GM23248 (cell line): ENCODE measurements at regions not wholly inside any gene's neighbourhood (a gene's known extent, or its start where the extent isn't known, plus 50 kb on each side); places are given as distances from the start of the nearest gene placed in this dataset.

Experiments used
- DNase-seq: peaks from one replicate; pipeline ENCODE4 v3.0.0-alpha.2; 2015
- H2AFZ ChIP-seq: fragments of 200-600 bp; sonication (generic); 2 replicates; pipeline ENCODE4 v1.6.1; 2016; ENCODE audit warnings: antibody characterized with exemption
- H3F3A ChIP-seq: fragments of 200-600 bp; sonication (generic); 2 replicates; pipeline ENCODE4 v1.6.1; 2016; ENCODE audit warnings: mild to moderate bottlenecking, antibody characterized with exemption, mixed run types; ENCODE audit not compliant: insufficient read depth
- H3K27ac ChIP-seq: fragments of 200-600 bp; sonication (generic); 2 replicates; pipeline ENCODE4 v1.5.1; 2016; ENCODE audit warnings: mild to moderate bottlenecking
- H3K27me3 ChIP-seq: fragments of 200-600 bp; sonication (generic); replicated peaks from 2 replicates; pipeline ENCODE4 v1.6.1; 2016; ENCODE audit warnings: mild to moderate bottlenecking; ENCODE audit not compliant: insufficient read depth
- H3K36me3 ChIP-seq: fragments of 200-600 bp; sonication (generic); 2 replicates; pipeline ENCODE4 v1.6.1; 2016; ENCODE audit warnings: low read depth, mild to moderate bottlenecking
- H3K4me1 ChIP-seq: fragments of 200-600 bp; sonication (generic); 2 replicates; pipeline ENCODE4 v1.6.1; 2016; ENCODE audit warnings: mild to moderate bottlenecking; ENCODE audit not compliant: insufficient read depth
- H3K4me2 ChIP-seq: fragments of 200-600 bp; sonication (generic); one replicate; pipeline ENCODE4 v1.6.1; 2016; ENCODE audit warnings: mild to moderate bottlenecking; ENCODE audit not compliant: unreplicated experiment
- H3K4me3 ChIP-seq: fragments of 200-600 bp; sonication (generic); 2 replicates; pipeline ENCODE4 v1.5.1; 2016; ENCODE audit warnings: mild to moderate bottlenecking
- H3K79me2 ChIP-seq: fragments of 200-600 bp; sonication (generic); 2 replicates; pipeline ENCODE4 v1.6.1; 2016; ENCODE audit warnings: mild to moderate bottlenecking; ENCODE audit not compliant: insufficient read depth
- H3K9ac ChIP-seq: fragments of 200-600 bp; sonication (generic); 2 replicates; pipeline ENCODE4 v1.6.1; 2016; ENCODE audit warnings: mild to moderate bottlenecking
- H3K9me2 ChIP-seq: fragments of 200-600 bp; sonication (generic); 2 replicates; pipeline ENCODE4 v1.6.1; 2016; ENCODE audit warnings: mixed run types, mild to moderate bottlenecking, moderate library complexity; ENCODE audit not compliant: insufficient read depth
- H3K9me3 ChIP-seq: fragments of 200-600 bp; sonication (generic); one replicate; pipeline ENCODE4 v1.6.1; 2017; ENCODE audit warnings: low read depth
- H4K20me1 ChIP-seq: fragments of 200-600 bp; sonication (generic); 2 replicates; pipeline ENCODE4 v1.6.0; 2016; ENCODE audit not compliant: insufficient read depth
- EZH2 ChIP-seq: fragments of 200-600 bp; sonication (generic); IDR thresholded peaks from 2 replicates; pipeline ENCODE4 v1.6.1; 2018; ENCODE audit warnings: antibody characterized with exemption, mild to moderate bottlenecking; ENCODE audit not compliant: insufficient read depth, poor library complexity, severe bottlenecking
- EZH2phosphoT487 ChIP-seq: fragments of 200-600 bp; sonication (generic); IDR thresholded peaks from 2 replicates; pipeline ENCODE4 v1.6.1; 2018; ENCODE audit warnings: antibody characterized with exemption, moderate library complexity, mild to moderate bottlenecking, low read depth; ENCODE audit not compliant: insufficient read depth
- WGBS, 2 experiments: methylation state at CpG; one replicate each; pipeline ENCODE4 v1.1.6; 2015 to 2017; ENCODE audit warnings: low lambda C conversion rate in 2 of 2, low coverage in 1 of 2; ENCODE audit errors: missing lambda C conversion rate in 2 of 2; 5-methylcytosine and 5-hydroxymethylcytosine counted together
- in situ Hi-C: fragments of 300-500 bp; cut with MboI; formaldehyde crosslinking; loops from 2 replicates; pipeline ENCODE4 v1.15.0; 2020

DNA sequence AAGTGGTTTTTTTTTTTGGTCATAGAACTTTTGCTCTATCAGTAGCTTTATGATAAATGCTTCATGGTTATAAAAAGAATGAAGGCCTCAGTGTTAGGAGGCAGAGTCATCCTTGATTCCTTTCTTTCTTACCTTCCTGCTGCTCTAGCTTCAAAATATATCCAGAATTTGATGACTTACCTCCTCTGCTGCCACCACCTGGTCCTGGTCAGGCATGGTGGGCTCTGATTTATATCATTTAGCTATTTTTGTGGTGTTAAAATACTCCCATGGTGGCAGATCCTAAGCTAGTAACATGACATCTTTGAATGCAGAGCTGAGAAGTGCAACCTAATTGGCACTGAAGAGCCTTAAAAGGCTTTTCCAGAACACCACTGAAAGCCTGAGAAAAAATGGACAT lies 508.8 kb upstream of the CDH8 start:
- H3K27me3 ChIP-seq, result no peaks in the 10 kb centered on the region

DNA sequence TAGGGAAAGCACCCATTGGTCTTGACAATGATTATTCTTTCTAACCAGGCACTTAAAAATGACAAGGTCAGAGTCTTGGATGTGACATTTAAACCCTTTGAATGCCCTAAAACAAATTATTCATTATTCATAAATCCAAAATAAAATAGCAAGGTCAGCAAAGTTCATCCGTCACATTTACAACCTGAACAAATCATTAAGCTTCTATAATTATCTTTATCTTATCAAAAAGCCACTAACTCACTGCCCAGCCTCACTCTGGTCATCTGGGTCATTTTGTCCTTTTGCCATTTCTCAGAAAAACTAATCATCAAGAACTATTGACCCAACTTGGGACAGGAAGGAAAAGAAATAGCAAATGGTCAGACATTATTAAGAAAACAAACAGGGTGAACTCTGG lies 507.3 kb upstream of the CDH8 start:
- no peak for DNase-seq
- WGBS, 2 experiments, result 15 to 16% methylated on average over 1 of the region's 1 CpG
- Histone ChIP-seq H3K27me3 (no peaks in the 10 kb centered on the region), H3K79me2 (no peaks in the 10 kb centered on the region), H4K20me1 (no peaks in the 10 kb centered on the region), H3F3A (no peaks in the 10 kb centered on the region), H3K27ac (no peak overlapping the region), H3K9me2 (no peaks in the 10 kb centered on the region), H3K4me1 (no peaks in the 10 kb centered on the region), H3K4me3 (no peak overlapping the region), H3K9me3 (no peaks in the 10 kb centered on the region), H3K4me2 (no peak overlapping the region), H3K36me3 (no peaks in the 10 kb centered on the region), H2AFZ (no peak overlapping the region), H3K9ac (no peak overlapping the region)
- TF ChIP-seq EZH2phosphoT487 (no peak), EZH2 (no peak)
- in situ Hi-C loops, result no loop called here

More for the DNA sequence above, 508.8 kb upstream of the CDH8 start:
- Histone ChIP-seq H4K20me1 (no peaks in the 10 kb centered on the region), H3K4me2 (no peak overlapping the region), H3F3A (no peaks in the 10 kb centered on the region), H2AFZ (no peak overlapping the region), H3K9me3 (no peaks in the 10 kb centered on the region), H3K36me3 (no peaks in the 10 kb centered on the region), H3K4me1 (no peaks in the 10 kb centered on the region), H3K9ac (no peak overlapping the region), H3K9me2 (no peaks in the 10 kb centered on the region), H3K4me3 (no peak overlapping the region), H3K27ac (no peak overlapping the region), H3K79me2 (no peaks in the 10 kb centered on the region)
- in situ Hi-C loops, result no loop called here
- TF ChIP-seq EZH2 (no peak), EZH2phosphoT487 (no peak)
- no peak for DNase-seq

DNA sequence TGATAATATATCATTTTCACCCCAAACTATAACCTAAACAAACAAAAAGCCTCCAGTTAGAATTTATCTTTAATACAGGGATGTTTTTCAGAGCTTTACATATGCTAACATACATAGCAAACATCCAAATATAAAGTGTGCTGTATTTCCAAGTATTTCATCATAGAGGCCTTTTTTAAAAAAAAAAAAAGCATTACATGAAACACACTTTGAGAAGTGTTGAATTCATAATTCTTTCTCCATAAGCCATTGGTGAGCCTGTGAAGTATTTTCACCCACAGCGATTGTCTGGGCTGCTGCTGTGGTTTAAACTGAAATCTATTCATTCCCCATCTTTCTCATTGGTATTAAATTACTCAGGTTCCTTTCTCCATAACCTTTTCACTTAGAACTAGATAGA lies 503.4 kb upstream of the CDH8 start:
- Histone ChIP-seq H3K4me3 (no peak overlapping the region), H3K27ac (no peak overlapping the region), H3K4me2 (no peak overlapping the region), H3F3A (no peaks in the 10 kb centered on the region), H3K27me3 (no peaks in the 10 kb centered on the region), H3K9ac (no peak overlapping the region), H3K36me3 (no peaks in the 10 kb centered on the region), H3K9me3 (no peaks in the 10 kb centered on the region), H3K9me2 (no peaks in the 10 kb centered on the region), H4K20me1 (no peaks in the 10 kb centered on the region), H3K4me1 (no peaks in the 10 kb centered on the region), H3K79me2 (no peaks in the 10 kb centered on the region), H2AFZ (no peak overlapping the region)
- in situ Hi-C loops, result no loop called here
- DNase-seq, result no peak
- 0 to 2% methylated on average over 1 of the region's 1 CpG for WGBS, 2 experiments
- no peak for TF ChIP-seq EZH2phosphoT487
- no peak for TF ChIP-seq EZH2

DNA sequence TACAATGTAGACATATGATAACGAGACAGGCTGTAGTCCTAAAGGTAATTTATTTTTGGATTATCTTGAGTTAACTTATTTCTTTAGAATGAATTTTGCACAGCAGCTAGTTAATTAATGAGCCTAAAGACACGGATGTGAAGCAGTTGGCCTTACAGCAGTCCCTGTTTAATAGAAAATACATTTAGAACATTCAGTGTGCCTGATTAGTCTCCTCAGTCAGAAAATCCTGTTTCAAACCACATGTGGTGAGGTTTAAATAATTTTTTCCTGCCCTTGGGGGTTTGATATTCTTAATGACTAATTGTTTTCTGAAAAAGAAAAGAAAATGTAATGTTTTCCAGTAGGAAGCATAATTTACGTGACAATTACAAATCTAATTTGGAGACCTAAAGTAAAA lies 494.2 kb upstream of the CDH8 start:
- no peaks in the 10 kb centered on the region for H3K79me2 ChIP-seq
- no peaks in the 10 kb centered on the region for H3K4me1 ChIP-seq
- H3K36me3 ChIP-seq, result no peaks in the 10 kb centered on the region
- in situ Hi-C loops, result no loop called here
- DNase-seq, result no peak
- WGBS, 2 experiments, result 11 to 13% methylated on average over 3 of the region's 3 CpGs
- no peaks in the 10 kb centered on the region for H3K9me3 ChIP-seq
- H3K9me2 ChIP-seq, result no peaks in the 10 kb centered on the region
- TF ChIP-seq EZH2 (no peak), EZH2phosphoT487 (no peak)
- H2AFZ ChIP-seq, result no peak overlapping the region
- H3K4me3 ChIP-seq, result no peak overlapping the region
- no peaks in the 10 kb centered on the region for H4K20me1 ChIP-seq
- no peaks in the 10 kb centered on the region for H3K27me3 ChIP-seq
- H3F3A ChIP-seq, result no peaks in the 10 kb centered on the region
- H3K27ac ChIP-seq, result no peak overlapping the region
- H3K4me2 ChIP-seq, result no peak overlapping the region
- H3K9ac ChIP-seq, result no peak overlapping the region

DNA sequence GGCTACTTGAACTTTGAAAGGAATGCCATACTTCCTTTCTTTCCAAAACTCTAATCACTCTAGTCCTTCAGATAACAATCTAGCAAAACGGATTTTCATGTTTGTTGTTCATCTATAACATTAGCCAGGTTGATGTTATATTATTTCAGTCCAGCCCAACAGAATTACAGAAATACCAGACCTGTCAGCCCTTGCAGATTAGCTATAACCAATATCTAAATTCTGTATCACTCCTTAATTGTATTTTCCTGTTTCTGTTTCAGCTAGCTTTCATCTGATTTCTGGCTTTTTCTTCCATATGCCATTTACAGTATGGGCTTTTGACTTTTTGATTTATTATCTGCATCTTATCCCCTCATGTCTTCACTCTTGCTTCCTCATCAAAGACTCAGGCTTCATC lies 479.8 kb upstream of the CDH8 start:
- H3K9me3 ChIP-seq, result no peaks in the 10 kb centered on the region
- H3K36me3 ChIP-seq, result no peaks in the 10 kb centered on the region
- no peak overlapping the region for H3K9ac ChIP-seq
- no peak overlapping the region for H3K27ac ChIP-seq
- WGBS, 2 experiments, result 0 to 6% methylated on average over 1 of the region's 1 CpG
- no peak overlapping the region for H3K4me3 ChIP-seq
- no peak overlapping the region for H3K4me2 ChIP-seq
- H3K79me2 ChIP-seq, result no peaks in the 10 kb centered on the region
- H4K20me1 ChIP-seq, result no peaks in the 10 kb centered on the region
- DNase-seq, result no peak
- H3K4me1 ChIP-seq, result no peaks in the 10 kb centered on the region
- no peak for TF ChIP-seq EZH2
- no peak for TF ChIP-seq EZH2phosphoT487
- H3K27me3 ChIP-seq, result no peaks in the 10 kb centered on the region
- H3F3A ChIP-seq, result no peaks in the 10 kb centered on the region
- in situ Hi-C loops, result no loop called here
- no peaks in the 10 kb centered on the region for H3K9me2 ChIP-seq
- no peak overlapping the region for H2AFZ ChIP-seq
